Fibroblast of the conjunctiva (primary cell): ENCODE measurements at regions not wholly inside any gene's neighbourhood (a gene's known extent, or its start where the extent isn't known, plus 50 kb on each side); places are given as distances from the start of the nearest gene placed in this dataset.
"Not testable (repeated sequence)": the region's sequence is repeated elsewhere in the genome, so short reads cannot be mapped to it uniquely, and the experiment has no call there.

Source experiments
- DNase-seq: peaks from one replicate; pipeline ENCODE4 v3.0.0-alpha.2; 2010; ENCODE audit warnings: low read depth

- DNase-seq, result not testable (repeated sequence)
These were observed 156.2 kb upstream of the GIMD1 start for GRCh38 chr4:106524772-106525171.

GRCh38 chr4:106522839-106523238 lies 154.3 kb upstream of the GIMD1 start:
- DNase-seq, result no peak

DNA sequence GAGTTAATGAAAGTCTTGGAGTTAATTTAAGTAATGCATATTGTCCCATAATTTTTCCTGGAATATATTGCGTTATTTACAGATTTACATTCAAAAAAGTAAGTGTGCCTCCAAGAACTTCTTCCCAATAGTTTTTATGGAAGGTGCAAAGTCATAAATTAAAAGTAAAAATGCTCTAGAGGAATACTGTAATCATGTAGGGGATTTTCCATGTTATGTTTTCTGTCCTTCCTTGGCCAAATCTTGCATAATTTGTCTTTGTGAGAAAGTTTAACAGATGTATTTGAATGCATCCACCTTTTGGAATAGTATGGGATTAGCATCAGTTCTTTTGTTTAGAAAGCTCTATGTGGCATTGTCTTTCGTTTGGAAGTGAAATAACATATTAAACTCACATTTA lies 144.1 kb upstream of the GIMD1 start:
- DNase-seq, result no peak

DNA sequence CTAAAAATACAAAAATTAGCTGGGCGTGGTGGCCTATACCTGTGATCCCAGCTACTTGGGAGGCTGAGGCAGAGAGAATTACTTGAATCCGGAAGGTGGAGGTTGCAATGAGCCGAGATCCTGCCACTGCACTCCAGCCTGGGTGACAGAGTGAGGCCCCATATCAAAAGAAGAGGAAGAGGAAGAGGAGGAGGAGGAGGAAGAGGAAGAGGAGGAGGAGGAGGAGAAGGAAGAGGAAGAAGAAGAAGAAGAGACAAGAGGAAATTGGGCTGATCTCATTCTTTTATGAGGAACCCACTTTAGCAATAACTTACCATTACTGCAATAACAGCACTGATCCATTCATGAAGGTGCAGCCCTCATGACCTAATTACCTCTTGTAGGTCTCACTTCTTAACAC lies 138.9 kb upstream of the GIMD1 start:
- DNase-seq, result no peak

DNA sequence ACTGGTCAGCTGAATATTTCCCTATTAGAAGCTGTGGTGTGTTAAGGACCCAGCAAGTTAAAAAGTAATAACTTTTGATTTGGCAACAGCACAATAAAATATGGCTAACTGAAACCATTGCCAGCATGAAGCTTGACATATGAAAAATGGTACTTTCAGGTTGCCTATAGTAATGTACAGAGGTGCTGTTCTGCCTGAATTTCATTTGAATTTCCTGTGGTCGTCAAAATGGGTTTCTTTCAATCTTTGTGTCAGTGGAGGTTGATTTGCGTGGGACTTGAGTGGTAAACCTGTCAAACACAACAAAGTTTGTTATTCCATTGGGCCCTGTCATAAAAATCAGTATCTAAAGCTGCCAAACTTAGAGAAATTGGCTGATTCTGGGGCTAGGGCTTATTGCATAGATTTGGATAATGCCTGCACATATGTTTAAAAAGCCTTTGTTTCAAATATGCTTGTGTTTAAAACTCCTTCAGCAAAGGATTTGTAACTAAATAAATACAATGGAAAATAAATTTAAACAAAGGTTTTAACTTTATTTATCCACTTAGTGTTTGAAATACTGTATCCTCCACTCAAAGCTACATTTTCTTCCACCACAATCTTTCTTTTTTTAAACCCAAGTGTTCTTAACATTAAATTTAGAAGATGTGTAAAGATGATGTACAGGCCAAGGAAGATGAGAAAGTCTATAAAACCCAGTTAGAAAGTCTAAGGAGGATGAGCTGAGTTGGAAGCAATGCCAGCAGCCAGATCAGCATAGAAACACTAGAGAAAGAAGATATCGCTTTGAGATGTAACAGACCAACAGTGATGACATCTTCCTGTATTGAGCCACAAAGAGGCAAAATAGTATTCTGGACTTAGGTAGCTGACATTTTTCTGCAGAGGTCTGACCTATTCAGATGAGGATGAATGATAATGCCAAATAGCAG lies 134.8 kb upstream of the GIMD1 start:
- no peak for DNase-seq

GRCh38 chr4:106502106-106502699 lies 133.6 kb upstream of the GIMD1 start:
- DNase-seq, result peak; percentile 28

- no peak for DNase-seq
These were observed 128.7 kb upstream of the GIMD1 start for GRCh38 chr4:106497271-106497670.

DNA sequence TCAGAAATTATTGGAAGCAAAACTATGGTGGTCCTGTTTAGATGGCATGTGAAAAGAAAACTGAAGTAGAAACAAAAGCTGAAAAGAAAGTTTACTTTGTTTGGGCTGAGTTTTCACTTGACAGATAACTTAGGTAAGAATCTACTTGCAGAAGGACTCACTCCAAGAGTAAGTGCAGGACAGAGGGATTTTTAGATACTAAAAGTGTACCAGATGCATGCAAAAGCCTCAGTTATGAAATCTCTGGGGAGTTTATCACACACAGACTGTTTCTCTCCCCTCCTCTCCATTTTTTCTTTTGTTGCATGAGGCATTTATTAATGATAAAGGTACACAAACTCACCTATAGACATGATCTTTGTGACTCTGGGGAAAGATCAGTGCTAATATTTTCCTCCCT lies 127.5 kb upstream of the GIMD1 start:
- DNase-seq, result no peak

DNA sequence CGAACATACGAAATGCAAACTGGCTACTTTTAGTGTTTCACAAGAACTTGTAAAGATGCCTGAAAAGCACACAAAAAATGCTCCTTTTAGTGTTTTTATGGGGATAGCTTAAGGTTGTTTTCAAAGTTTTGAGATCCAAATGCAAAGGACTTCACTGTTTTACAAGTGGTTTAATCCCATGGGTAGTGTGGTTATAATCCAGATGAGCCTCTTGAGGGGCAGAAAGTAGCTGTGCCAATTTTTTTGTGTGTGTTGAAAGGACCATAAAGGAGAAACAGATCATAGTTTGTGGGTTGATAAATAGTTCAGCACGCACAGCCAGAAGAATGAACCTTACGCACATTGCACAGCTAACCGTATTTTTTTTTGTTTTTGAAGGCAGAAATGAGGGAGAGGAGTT lies 126.9 kb upstream of the GIMD1 start:
- peak; percentile 58 for DNase-seq

- no peak for DNase-seq
These were observed 125.5 kb upstream of the GIMD1 start for GRCh38 chr4:106494066-106494465.

GRCh38 chr4:106493086-106493485 lies 124.5 kb upstream of the GIMD1 start:
- DNase-seq, result no peak

- no peak for DNase-seq
These were observed 118.0 kb upstream of the GIMD1 start for GRCh38 chr4:106486533-106486932.

DNA sequence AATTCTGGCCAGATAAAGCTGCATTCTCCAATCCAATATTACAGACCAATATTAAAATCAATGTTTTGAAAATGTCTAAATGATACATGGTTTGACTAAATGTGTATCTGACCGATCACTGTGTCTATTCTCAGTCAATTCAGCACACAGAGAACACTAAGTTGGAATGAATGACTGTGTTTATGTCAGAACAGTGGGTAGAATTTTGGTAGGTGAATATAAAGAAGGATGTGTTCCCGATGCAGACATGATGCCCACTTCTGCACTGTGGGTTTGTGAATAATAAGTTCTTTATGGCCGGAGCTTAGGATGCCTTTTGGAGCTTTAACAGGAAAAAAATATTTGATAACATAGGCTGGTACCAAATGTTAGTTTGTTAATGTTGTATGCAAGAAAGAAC lies 113.2 kb upstream of the GIMD1 start:
- no peak for DNase-seq

GRCh38 chr4:106478152-106478551 lies 109.6 kb upstream of the GIMD1 start:
- DNase-seq, result no peak

DNA sequence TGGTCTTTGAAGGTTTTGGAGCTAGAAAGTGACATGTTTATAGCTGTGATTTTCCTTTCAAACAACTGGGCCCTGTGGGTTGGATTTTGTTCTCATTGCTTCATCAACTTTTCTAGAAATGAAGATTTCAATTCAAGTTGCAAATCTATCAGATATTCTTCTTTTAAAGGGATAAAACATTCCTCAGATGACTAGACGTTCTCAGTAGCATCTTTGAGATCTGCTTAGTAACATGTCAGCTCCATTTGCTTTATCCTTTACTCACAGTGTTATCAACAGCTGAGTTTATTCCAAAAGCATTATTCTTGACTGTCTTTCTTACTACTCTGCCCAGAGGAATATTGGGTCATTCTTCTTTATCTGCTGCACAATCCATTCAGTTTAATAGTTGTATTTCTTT lies 108.2 kb upstream of the GIMD1 start:
- no peak for DNase-seq

DNA sequence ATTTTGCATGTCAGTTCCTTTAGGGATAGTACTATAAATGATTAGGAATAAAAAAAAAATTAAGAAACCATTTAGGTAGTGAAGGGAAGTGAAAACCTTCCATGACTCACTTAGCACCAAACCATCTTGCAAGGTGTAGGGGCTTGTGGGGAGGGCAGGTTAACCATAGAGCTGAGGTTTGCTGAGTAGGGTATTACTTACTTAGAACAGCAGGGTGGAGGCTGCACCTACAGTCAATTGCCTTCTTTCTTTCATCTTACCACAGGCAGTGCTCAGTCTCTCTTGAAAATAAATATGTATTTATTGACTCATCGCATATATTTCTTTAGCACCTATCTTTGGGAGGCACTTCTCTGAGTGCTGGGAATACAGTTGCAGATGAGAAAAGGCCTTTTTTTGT lies 104.9 kb upstream of the GIMD1 start:
- no peak for DNase-seq

DNA sequence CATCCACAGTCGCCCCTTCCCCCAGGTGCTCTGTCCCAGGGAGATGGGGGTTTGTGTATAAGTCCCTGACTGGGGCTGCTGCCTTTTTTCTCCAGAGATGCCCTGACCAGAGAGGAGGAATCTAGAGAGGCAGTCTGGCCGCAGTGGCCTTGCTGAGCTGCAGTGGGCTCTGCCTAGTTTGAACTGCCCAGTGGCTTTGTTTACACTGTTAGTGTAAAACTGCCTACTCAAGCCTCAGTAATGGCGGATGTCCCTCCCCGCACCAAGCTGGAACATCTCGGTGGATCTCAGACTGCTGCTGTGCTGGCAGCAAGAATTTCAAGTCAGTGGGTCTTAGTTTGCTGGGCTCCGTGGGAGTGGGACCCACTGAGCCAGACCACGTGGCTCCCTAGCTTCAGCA lies 102.6 kb upstream of the GIMD1 start:
- no peak for DNase-seq

- DNase-seq, result no peak
These were observed 95.0 kb upstream of the GIMD1 start for GRCh38 chr4:106463622-106464021.

DNA sequence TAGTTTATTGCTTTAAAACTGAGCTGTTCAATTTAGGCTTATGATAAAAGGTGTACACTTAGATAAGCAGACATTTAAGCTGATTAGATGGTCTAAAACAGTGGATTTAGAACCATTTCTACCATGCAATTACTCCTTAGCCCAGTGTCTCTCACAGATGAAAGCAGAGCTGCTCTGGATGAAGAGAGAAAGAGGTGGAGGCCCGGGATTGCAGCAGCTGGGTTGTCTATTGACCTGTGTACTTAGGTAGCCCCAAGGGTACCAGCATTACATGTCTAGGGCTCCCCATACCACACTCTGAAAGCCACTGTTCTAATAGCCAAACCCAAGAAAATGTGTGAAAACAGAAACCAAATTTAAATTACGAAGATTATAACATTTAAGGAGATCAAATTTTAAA lies 86.0 kb upstream of the GIMD1 start:
- DNase-seq, result no peak

GRCh38 chr4:106454021-106454420 lies 85.4 kb upstream of the GIMD1 start:
- no peak for DNase-seq

DNA sequence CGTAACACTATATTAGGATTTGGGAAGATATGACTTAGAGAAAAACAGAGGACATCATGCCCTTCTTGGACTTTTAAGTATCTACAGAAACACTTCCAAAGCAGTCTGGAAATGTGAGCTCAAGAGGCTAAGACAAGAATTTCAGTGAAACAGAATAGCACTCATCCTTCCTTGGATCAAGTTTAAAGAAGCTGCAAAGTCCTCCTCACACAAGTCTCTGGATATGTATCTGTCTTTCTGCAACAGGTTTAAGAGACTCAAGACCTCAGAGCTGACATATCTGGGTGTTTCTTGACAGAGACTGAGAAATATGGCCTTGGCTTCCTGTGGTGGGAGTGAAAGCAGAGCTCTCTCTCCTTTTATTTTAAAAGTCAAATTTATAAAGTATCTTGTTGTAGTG lies 82.5 kb upstream of the GIMD1 start:
- DNase-seq, result no peak

DNA sequence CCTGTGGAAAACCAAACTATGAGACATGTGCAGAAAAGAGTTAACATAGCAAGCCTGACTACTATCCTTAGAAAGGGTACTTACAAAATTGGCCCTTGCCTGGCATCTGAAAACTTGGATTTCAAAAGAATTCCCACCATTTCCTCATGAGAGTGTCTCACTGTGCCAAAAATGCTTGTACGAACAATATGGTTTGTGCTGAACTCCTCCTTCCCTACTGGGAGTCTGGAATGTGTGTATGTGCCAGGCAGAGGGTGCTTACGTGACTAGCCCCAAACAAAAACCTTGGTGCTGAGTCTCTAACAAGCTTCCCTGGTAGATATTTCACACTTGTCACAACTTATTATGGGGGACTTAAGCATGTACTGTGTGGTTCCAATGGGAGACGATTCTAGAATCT lies 81.7 kb upstream of the GIMD1 start:
- DNase-seq, result no peak

DNA sequence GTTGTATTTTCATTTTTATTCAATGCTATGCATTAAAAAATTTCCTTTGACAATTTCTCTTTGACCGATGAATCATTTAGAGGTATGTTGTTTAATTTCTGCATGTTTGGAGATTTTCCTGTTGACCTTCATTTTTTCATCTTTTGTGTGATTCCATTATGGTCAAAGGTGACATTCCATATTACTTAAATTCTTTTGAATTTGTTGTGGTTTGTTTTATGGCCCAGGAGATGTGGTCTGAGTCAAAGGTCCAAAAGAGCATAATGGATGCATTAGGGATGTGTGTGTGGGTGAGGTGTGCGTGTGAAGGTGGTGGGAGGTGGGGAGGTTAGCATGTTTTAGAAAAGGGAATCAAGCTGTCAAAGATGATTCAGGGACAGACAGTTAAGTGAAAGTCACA lies 76.0 kb upstream of the GIMD1 start:
- DNase-seq, result no peak

GRCh38 chr4:106430797-106431196 lies 62.2 kb upstream of the GIMD1 start:
- no peak for DNase-seq
